HUDEP-2 (cell line): ENCODE measurements at regions not wholly inside any gene's neighbourhood (a gene's known extent, or its start where the extent isn't known, plus 50 kb on each side); places are given as distances from the start of the nearest gene placed in this dataset.

Experiments
- DNase-seq, 76 experiments: peaks; one replicate each; lab custom pipeline; 2025; ENCODE audit not compliant: unreplicated experiment in 76 of 76; lab: John Stamatoyannopoulos, UW

GRCh38 chr5:109533751-109534272 is 124.0 kb upstream of the PJA2 start:
- DNase-seq = no peak

DNA sequence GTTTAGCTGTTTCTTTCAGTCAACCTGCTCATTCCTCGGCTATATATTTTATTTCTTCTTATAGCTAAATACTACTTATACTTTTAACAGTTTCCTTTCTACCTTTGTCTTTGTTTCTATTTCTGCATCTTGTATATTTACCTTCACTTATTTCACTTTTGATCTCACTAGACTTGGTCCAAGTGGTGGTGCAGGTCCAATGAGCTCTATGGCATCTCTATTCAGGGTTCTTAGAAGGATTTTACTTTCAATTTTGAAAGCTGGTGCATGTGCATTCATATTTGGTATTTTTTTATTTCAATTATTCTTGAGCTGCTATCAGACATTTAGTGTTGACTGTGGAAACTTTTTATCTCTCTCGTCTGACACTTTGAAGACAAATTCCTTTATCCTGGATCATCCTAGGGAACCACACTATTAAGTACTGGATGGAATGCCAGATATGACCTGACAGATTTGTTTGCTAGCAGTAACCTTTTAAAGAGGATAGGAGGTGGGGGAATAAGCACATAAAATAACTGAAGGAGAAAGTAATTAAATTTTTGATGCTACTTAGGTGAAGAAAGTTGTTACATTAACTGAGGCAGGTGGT is 123.1 kb upstream of the PJA2 start:
- DNase-seq = no peak

GRCh38 chr5:109531262-109531661 is 121.5 kb upstream of the PJA2 start:
- no peak for DNase-seq

- no peak for DNase-seq
Observed at GRCh38 chr5:109529987-109530386, 120.2 kb upstream of the PJA2 start.

DNA sequence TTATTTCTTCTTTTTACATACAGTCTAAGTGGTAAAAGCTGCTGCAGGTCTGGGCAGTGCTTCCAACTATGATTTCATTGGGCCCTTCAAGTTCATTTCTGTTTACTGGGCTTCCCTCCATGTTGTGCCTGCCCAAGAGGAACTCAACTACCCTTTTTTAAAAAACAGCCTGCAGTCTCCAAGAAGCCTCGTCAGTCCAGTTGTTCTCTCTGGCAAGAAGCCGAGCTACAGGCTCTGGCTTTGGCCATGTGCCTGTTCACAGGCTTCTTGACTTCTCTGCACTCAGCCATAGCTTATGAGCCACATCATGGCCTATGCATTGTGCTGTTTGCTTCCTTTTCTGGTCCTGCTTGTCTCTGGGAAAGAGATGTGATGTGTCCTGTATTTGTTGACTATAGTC is 119.7 kb upstream of the PJA2 start:
- DNase-seq = peak in 7 of 76 experiments; percentile 1 to 26 (median 7)

GRCh38 chr5:109524555-109524954 is 114.8 kb upstream of the PJA2 start:
- no peak for DNase-seq

GRCh38 chr5:109524026-109524425 is 114.3 kb upstream of the PJA2 start:
- no peak for DNase-seq

DNA sequence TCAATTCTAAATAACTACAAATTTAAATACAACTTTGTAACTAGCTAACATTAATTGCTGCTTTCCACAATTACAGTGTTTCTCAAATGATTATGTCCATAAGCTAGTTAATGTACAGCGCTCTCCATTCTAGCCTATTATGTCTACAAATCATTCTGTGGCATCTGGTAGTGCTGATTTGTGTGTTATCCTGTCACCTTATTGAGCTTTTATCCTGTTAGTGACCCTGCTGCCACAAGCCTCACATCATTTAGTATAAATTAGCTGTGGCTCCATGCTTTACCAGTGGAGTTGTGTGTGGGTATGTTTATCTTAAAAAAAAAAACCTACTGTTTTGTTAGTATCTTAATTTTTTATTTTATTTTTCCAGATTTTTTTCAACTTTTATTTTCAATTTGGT is 112.6 kb upstream of the PJA2 start:
- DNase-seq = no peak

GRCh38 chr5:109519416-109519815 is 109.6 kb upstream of the PJA2 start:
- DNase-seq = no peak

DNA sequence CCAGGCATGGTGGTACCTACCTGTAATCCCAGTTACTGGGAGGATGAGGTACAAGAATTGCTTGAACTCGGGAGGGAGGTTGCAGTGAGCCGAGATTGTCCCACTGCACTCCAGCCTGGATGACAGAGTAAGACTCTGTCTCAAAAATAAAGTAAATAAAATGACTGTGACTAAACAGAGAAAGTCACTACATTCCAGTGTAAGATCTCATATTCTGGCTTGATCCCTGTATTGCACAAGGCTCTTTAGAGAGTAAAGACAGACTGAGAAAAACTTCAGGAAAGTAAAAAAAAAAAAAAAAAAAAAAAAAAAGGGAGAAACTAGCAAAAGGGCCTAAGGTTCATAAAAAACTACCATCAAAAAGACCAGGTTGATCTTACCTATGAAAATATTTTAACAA is 106.6 kb upstream of the PJA2 start:
- no peak for DNase-seq

- no peak for DNase-seq
Observed at GRCh38 chr5:109511980-109512734, 102.4 kb upstream of the PJA2 start.

- DNase-seq = no peak
Observed at GRCh38 chr5:109506556-109506955, 96.8 kb upstream of the PJA2 start.

DNA sequence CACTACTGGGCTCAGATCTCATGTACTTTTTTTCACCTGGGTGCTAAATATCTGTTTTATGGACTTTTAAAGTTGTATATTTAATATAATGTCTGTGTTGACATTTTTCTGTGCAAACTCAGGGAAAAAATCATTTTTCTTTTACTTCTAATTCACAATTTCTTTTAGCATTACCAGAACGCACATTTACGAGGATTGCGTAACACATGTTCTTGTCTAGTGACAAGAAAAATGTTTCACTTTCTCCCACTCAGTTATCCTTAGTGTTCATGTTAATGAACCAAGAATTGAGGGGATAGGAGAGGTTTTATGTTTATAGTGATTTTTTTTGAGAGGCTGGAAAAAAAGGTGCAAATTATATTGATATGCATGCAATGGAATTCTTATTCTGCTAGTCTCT is 86.3 kb upstream of the PJA2 start:
- DNase-seq = no peak

GRCh38 chr5:109487753-109488420 is 78.1 kb upstream of the PJA2 start:
- DNase-seq = no peak

GRCh38 chr5:109486200-109486804 is 76.5 kb upstream of the PJA2 start:
- DNase-seq = no peak

DNA sequence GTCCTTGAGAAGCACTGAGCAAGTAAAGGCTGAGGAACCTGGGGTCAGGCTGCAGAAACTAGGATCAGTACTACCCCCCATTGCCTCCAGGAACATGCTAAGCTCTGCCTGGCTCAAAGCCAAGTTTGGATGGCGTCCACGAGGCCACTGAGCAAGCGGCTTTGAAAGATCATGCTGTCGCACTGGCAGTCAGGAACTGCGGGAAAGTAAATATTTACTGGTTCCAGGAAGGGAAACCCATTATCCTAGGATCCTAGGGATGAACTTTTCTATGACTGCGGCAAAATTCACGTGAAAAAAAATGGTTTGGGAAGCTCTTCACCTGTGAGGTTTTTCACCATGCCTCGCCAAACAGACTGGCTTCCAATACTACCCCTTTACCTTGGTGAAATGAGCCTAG is 75.3 kb upstream of the PJA2 start:
- no peak for DNase-seq

DNA sequence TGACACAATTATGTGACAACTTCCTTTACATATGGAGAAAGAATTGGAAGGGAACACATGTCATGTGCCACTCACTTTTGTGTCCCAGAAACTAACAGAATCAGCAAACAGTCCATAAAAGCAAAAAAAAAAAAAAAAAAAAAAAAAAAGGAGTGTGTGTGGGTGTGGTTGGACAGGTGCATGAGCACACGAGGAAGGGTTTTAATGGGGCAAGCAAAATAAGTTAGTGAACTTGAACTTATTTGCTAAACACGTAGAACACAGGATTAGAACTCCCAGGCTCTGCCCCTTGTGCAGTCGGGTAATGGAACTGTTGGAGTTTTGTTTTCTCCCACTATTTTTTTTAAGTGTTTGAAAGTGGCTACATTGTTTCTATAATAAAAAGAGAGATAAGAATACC is 74.8 kb upstream of the PJA2 start:
- no peak for DNase-seq

DNA sequence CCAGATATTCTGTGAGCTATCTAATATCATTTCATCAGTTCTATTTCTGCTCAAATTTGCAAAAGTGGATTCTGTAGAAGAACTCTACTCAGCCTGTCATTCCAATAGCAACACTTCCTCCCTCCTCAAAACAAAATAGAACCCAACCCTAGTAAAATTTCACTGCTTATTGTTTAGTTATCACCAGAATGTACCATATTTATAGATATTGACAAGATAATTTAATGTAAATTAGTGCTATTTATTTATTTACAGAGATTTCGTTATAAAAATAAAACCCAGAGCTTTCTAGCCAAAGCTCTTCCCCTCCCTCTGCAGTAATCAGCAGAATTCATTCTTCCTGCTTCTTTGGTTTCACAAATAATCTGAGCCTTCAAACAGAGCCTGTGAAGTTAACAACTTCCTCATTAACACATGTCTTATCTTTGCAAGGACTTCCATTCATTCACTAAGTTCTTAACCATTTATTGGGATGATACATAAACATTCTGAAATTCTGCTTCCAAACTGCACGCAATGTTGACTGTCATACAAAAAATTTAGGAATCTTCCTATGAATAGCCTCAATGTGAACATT is 73.7 kb upstream of the PJA2 start:
- no peak for DNase-seq

DNA sequence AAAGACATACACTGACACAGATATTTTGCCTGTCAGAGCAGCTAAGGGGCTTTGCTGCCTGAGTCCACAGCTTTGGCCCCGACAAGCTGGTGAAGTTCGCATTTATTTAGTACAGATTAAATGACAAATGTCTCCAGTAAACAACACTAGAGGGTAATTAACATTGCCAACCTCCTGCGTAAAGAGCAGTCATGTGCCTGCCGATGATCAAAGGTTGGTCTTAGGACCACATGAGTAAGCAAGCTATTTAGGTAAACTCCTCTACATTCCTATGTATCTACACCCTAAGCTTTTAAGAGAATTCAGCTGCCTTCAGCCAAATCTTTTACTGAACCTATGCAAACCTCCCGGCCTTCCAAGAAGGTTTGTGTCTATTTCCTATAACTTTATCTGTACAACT is 73.0 kb upstream of the PJA2 start:
- no peak for DNase-seq

DNA sequence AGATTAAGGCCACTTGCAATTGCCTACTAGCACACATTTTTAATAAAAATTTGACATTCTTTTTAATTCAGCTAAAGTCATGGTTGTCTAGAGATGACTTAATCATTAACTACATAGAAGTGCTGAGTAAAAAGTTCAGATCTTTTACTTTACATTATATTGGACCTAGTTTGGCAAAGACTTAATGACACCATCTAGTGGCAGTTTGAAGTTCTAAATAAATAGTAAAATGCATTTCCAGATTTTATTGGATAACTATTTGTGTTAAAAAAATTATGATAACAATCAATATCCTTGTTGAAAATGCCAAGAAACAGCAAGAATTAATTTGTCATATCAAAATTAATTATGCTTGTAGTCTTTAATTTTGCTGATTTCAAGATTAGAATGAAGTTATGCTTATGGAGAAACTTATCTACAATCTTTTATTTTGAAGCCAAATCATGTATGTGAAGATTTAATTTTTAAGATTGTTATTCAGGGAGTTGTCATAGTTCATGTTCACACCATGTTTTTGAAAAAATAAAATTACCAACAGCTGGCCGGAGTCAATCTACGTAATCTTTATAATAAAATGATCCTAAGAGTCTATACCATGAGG is 69.6 kb upstream of the PJA2 start:
- no peak for DNase-seq

GRCh38 chr5:109478830-109479229 is 69.1 kb upstream of the PJA2 start:
- no peak for DNase-seq
